Liver (tissue), 8 donors: ENCODE measurements at regions not wholly inside any gene's neighbourhood (a gene's known extent, or its start where the extent isn't known, plus 50 kb on each side); places are given as distances from the start of the nearest gene placed in this dataset.

Experiments
- DNase-seq: peaks from one replicate; pipeline ENCODE4 v3.0.0-alpha.2; 2017; ENCODE audit warnings: low spot score
- H3K27ac ChIP-seq, 2 donors: one replicate each; pipeline ENCODE4 v1.7.0; 2013; ENCODE audit warnings: inconsistent platforms in 2 of 2, low read length in 2 of 2, control low read depth in 1 of 2, low read depth in 1 of 2, mild to moderate bottlenecking in 1 of 2
- H3K27me3 ChIP-seq, 4 donors: one replicate each; pipeline versions ENCODE4 v1.6.1 to v1.7.0; 2013; ENCODE audit warnings: low read length in 3 of 4, inconsistent platforms in 1 of 4, mild to moderate bottlenecking in 1 of 4, moderate library complexity in 1 of 4; ENCODE audit not compliant: control insufficient read depth in 4 of 4, insufficient read depth in 4 of 4
- H3K36me3 ChIP-seq, 4 donors: one replicate each; pipeline versions ENCODE4 v1.6.1 to v1.7.0; 2013; ENCODE audit warnings: low read length in 3 of 4, mild to moderate bottlenecking in 3 of 4, low read depth in 1 of 4, moderate library complexity in 1 of 4; ENCODE audit not compliant: control insufficient read depth in 4 of 4, insufficient read depth in 3 of 4
- H3K4me1 ChIP-seq, 4 donors: one replicate each; pipeline versions ENCODE4 v1.6.1 to v1.7.0; 2013; ENCODE audit warnings: low read length in 3 of 4, mild to moderate bottlenecking in 3 of 4, moderate library complexity in 1 of 4; ENCODE audit not compliant: control insufficient read depth in 4 of 4, insufficient read depth in 4 of 4
- H3K4me3 ChIP-seq, 3 donors: one replicate each; pipeline versions ENCODE4 v1.6.1 to v1.7.0; 2013; ENCODE audit warnings: low read length in 3 of 3, control low read depth in 1 of 3, low read depth in 1 of 3, mild to moderate bottlenecking in 1 of 3
- H3K9ac ChIP-seq, 2 donors: one replicate each; pipeline ENCODE4 v1.7.0; 2013; ENCODE audit warnings: low read length in 2 of 2, mild to moderate bottlenecking in 2 of 2, moderate library complexity in 2 of 2, control low read depth in 1 of 2, low read depth in 1 of 2
- H3K9me3 ChIP-seq, 4 donors: one replicate each; pipeline versions ENCODE4 v1.6.1 to v1.7.0; 2013; ENCODE audit warnings: low read length in 3 of 4; ENCODE audit not compliant: control insufficient read depth in 4 of 4
- ATF3 ChIP-seq: IDR thresholded peaks from 2 replicates; pipeline ENCODE4 v1.6.1; 2016; ENCODE audit warnings: antibody characterized with exemption
- CTCF ChIP-seq: fragments of 150-350 bp; IDR thresholded peaks from 2 replicates; pipeline ENCODE4 v1.5.1; 2017; ENCODE audit warnings: improper control_type of control experiment, low read depth, low read length; ENCODE audit not compliant: missing input control
- EGR1 ChIP-seq, 2 donors: IDR thresholded peaks; 2 replicates each; pipeline ENCODE4 v1.6.1; 2016 to 2018; ENCODE audit warnings: antibody characterized with exemption in 2 of 2, low read depth in 2 of 2
- FOXA1 ChIP-seq: IDR thresholded peaks from 2 replicates; pipeline ENCODE4 v1.6.1; 2016; ENCODE audit warnings: antibody characterized with exemption
- FOXA2 ChIP-seq: IDR thresholded peaks from 2 replicates; pipeline ENCODE4 v1.6.1; 2016; ENCODE audit warnings: antibody characterized with exemption
- GABPA ChIP-seq, 2 donors: IDR thresholded peaks in 1 of 2; conservative IDR thresholded peaks in 1 of 2; 2 replicates each; pipeline ENCODE4 v1.6.1; 2016; ENCODE audit warnings: antibody characterized with exemption in 2 of 2, mild to moderate bottlenecking in 1 of 2, moderate library complexity in 1 of 2
- HNF4A ChIP-seq, 2 donors: conservative IDR thresholded peaks; 2 replicates each; pipeline ENCODE4 v1.6.1; 2016; ENCODE audit warnings: antibody characterized with exemption in 2 of 2, mild to moderate bottlenecking in 2 of 2
- HNF4G ChIP-seq: IDR thresholded peaks from 2 replicates; pipeline ENCODE4 v1.6.1; 2016; ENCODE audit warnings: antibody characterized with exemption
- JUND ChIP-seq, 2 donors: IDR thresholded peaks; 2 replicates each; pipeline ENCODE4 v1.6.1; 2016; ENCODE audit warnings: antibody characterized with exemption in 2 of 2
- NR2F2 ChIP-seq: IDR thresholded peaks from 2 replicates; pipeline ENCODE4 v1.6.1; 2016; ENCODE audit warnings: antibody characterized with exemption
- RAD21 ChIP-seq, 2 donors: IDR thresholded peaks; 2 replicates each; pipeline ENCODE4 v1.6.1; 2016; ENCODE audit warnings: antibody characterized with exemption in 2 of 2, mild to moderate bottlenecking in 2 of 2
- REST ChIP-seq: IDR thresholded peaks from 2 replicates; pipeline ENCODE4 v1.6.1; 2016; ENCODE audit warnings: antibody characterized with exemption, mild to moderate bottlenecking
- RXRA ChIP-seq, 2 donors: IDR thresholded peaks; 2 replicates each; pipeline ENCODE4 v1.6.1; 2017 to 2018; ENCODE audit warnings: antibody characterized with exemption in 2 of 2, mild to moderate bottlenecking in 1 of 2
- SP1 ChIP-seq: IDR thresholded peaks from 2 replicates; pipeline ENCODE4 v1.6.1; 2018; ENCODE audit warnings: antibody characterized with exemption, mild to moderate bottlenecking
- ZBTB33 ChIP-seq: IDR thresholded peaks from 2 replicates; pipeline ENCODE4 v1.6.1; 2016; ENCODE audit warnings: antibody characterized with exemption
- WGBS: extraction: QIAGEN DNeasy Blood & Tissue Kit; methylation state at CpG from one replicate; pipeline ENCODE4 v1.1.7; 2013; 5-methylcytosine and 5-hydroxymethylcytosine counted together
- TF ChIP-seq, protein P1 (sequence below): IDR thresholded peaks from 2 replicates; pipeline ENCODE4 v1.6.1; 2016; ENCODE audit warnings: antibody characterized with exemption
- donor health status: healthy.
- donor health status: healthy.
- donor health status: healthy.
- donor health status: healthy.
- donor health status: healthy.

DNA sequence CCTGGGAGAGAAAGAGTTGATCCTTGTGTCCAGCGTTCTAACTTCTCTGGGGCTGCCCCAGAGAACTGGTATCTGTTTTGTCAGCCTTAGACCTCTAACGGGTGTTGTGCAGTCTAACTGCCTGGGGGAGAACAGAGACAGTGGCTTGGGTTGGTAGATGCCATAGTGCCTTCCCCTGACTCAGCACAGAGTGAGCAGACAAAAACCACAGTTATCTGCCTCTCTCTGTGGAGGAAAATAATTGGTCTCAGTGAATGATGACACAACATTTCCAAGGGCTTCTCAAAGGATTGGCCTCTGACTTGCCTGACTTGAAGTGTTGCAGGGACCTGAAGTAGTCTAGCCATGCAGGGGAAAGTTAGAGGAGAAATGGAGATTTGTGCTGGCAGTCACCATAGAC lies 226.2 kb upstream of the MAN1A1 start:
- WGBS: 85% methylated on average over 2 of the region's 2 CpGs
- no peak for TF ChIP-seq FOXA1
- no peak for TF ChIP-seq GABPA (IDR thresholded peaks at IDR 0.05 in 1 of 2, conservative IDR thresholded peaks at IDR 0.05 in 1 of 2)
- TF ChIP-seq FOXA2: no peak
- TF ChIP-seq HNF4A (conservative IDR thresholded peaks at IDR 0.05): no peak
- no peak for TF ChIP-seq HNF4G
- TF ChIP-seq EGR1 (IDR thresholded peaks at IDR 0.05; ENCODE audit: low read depth in 2 of 2): no peak
- no peak for TF ChIP-seq RAD21 (IDR thresholded peaks at IDR 0.05)
- TF ChIP-seq, protein P1, sequence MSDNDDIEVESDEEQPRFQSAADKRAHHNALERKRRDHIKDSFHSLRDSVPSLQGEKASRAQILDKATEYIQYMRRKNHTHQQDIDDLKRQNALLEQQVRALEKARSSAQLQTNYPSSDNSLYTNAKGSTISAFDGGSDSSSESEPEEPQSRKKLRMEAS: no peak
- no peak overlapping the region for H3K9ac ChIP-seq
- H3K4me3 ChIP-seq: no peak overlapping the region
- H3K4me1 ChIP-seq: no peaks in the 10 kb centered on the region
- no peaks in the 10 kb centered on the region for H3K27me3 ChIP-seq
- peaks cover 0 to 10% (median 3%) of the 10 kb centered on the region in 4 donors for H3K9me3 ChIP-seq
- DNase-seq: no peak
- H3K27ac ChIP-seq: no peak overlapping the region
- H3K36me3 ChIP-seq: peaks cover 0 to 2% (median 0%) of the 10 kb centered on the region in 4 donors

- TF ChIP-seq HNF4A (conservative IDR thresholded peaks at IDR 0.05) (no peak), NR2F2 (no peak), SP1 (no peak), ATF3 (no peak), ZBTB33 (no peak), EGR1 (IDR thresholded peaks at IDR 0.05; ENCODE audit: low read depth in 2 of 2) (no peak), RXRA (IDR thresholded peaks at IDR 0.05) (no peak), JUND (IDR thresholded peaks at IDR 0.05) (no peak), FOXA1 (no peak), HNF4G (no peak)
- TF ChIP-seq, protein P1: no peak
- no peak for DNase-seq
- WGBS: 86% methylated on average over 2 of the region's 2 CpGs
- Histone ChIP-seq H3K9ac (no peak overlapping the region), H3K36me3 (no peaks in the 10 kb centered on the region), H3K27me3 (no peaks in the 10 kb centered on the region), H3K4me1 (no peaks in the 10 kb centered on the region), H3K27ac (no peak overlapping the region), H3K4me3 (no peak overlapping the region), H3K9me3 (no peaks in the 10 kb centered on the region)
Measured at GRCh38 chr6:119568580-119568979, 219.0 kb upstream of the MAN1A1 start.

GRCh38 chr6:119566546-119567260 lies 217.1 kb upstream of the MAN1A1 start:
- Histone ChIP-seq H3K9ac (no peak overlapping the region), H3K27ac (no peak overlapping the region), H3K9me3 (no peaks in the 10 kb centered on the region), H3K36me3 (peaks cover 0 to 1% (median 0%) of the 10 kb centered on the region in 4 donors), H3K4me1 (no peaks in the 10 kb centered on the region), H3K4me3 (no peak overlapping the region), H3K27me3 (no peaks in the 10 kb centered on the region)
- DNase-seq: no peak
- 94% methylated on average over 19 of the region's 19 CpGs for WGBS
- TF ChIP-seq GABPA (IDR thresholded peaks at IDR 0.05 in 1 of 2, conservative IDR thresholded peaks at IDR 0.05 in 1 of 2) (no peak), EGR1 (IDR thresholded peaks at IDR 0.05; ENCODE audit: low read depth in 2 of 2) (no peak), CTCF (no peak), FOXA1 (no peak), ZBTB33 (no peak), REST (no peak), HNF4G (no peak), HNF4A (conservative IDR thresholded peaks at IDR 0.05) (no peak)
